NB4 (cell line): ENCODE measurements at regions not wholly inside any gene's neighbourhood (a gene's known extent, or its start where the extent isn't known, plus 50 kb on each side); places are given as distances from the start of the nearest gene placed in this dataset.

ENCODE experiments used
- CTCF ChIP-seq: IDR thresholded peaks from one replicate; pipeline ENCODE4 v1.5.1; 2012; ENCODE audit warnings: low read depth, low read length
- MAX ChIP-seq: IDR thresholded peaks from 2 replicates; pipeline ENCODE4 v1.6.1; 2011; ENCODE audit warnings: low read depth, low read length
- MYC ChIP-seq: IDR thresholded peaks from 2 replicates; pipeline ENCODE4 v1.6.1; 2011; ENCODE audit warnings: low read depth, low read length
- POLR2A ChIP-seq: IDR thresholded peaks from 2 replicates; pipeline ENCODE4 v1.6.1; 2011; ENCODE audit warnings: mild to moderate bottlenecking; ENCODE audit not compliant: insufficient read length; ENCODE audit errors: extremely low read depth

- TF ChIP-seq CTCF, result no peak
- no peak for TF ChIP-seq MAX
- TF ChIP-seq POLR2A, result no peak
- no peak for TF ChIP-seq MYC
Observed at GRCh38 chr2:144826105-144826504, 306.2 kb upstream of the ZEB2 start.
